GM12878 (cell line): ENCODE measurements at regions not wholly inside any gene's neighbourhood (a gene's known extent, or its start where the extent isn't known, plus 50 kb on each side); places are given as distances from the start of the nearest gene placed in this dataset.

ENCODE experiments used
- ATAC-seq: fragments of 200-7000 bp; cut with Tn5 transposase; 3 replicates; pipeline ENCODE4 v1.9.1; 2020; ENCODE audit warnings: mild to moderate bottlenecking, moderate library complexity
- BruUV-seq: library from RNA; stranded (reverse); fragments of 400-500 nt; replicated peaks from 2 replicates; lab custom pipeline; 2021; lab: Mats Ljungman, UMichigan
- CTCF ChIA-PET: fragments of 300-600 bp; sonication (Branson Sonifier 250); formaldehyde crosslinking; extraction: SDS; loops from one replicate; lab custom pipeline; 2021; ENCODE audit warnings: inconsistent platforms; lab: Yijun Ruan, JAX
- POLR2A ChIA-PET: fragments of 350-600 bp; formaldehyde crosslinking; extraction: SDS; loops from one replicate; lab custom pipeline; 2021; ENCODE audit warnings: inconsistent platforms; lab: Charles Lee
- RAD21 ChIA-PET: fragments of 300-600 bp; sonication (Branson Sonifier 250); formaldehyde crosslinking; loops from one replicate; lab custom pipeline; 2023; ENCODE audit warnings: antibody characterized with exemption; ENCODE audit not compliant: unreplicated experiment; lab: Charles Lee
- SMC1A ChIA-PET: fragments of 300-600 bp; sonication (Branson Sonifier 250); formaldehyde crosslinking; loops from one replicate; lab custom pipeline; 2023; ENCODE audit not compliant: unreplicated experiment, uncharacterized antibody; lab: Charles Lee
- DNase-seq: peaks from one replicate; pipeline ENCODE4 v3.0.0-alpha.2; 2011; ENCODE audit warnings: low read depth, low spot score
- FAIRE-seq: peaks from 3 replicates; lab custom pipeline; 2011; peaks lifted over from hg19 to GRCh38; lab: Jason Lieb, UNC
- H2AFZ ChIP-seq: 2 replicates; pipeline ENCODE4 v1.6.0; 2011; ENCODE audit warnings: low read depth, low read length, control low read depth; ENCODE audit not compliant: control insufficient read depth
- H3K27ac ChIP-seq: 2 replicates; pipeline ENCODE4 v1.5.1; 2011; ENCODE audit warnings: control low read depth; ENCODE audit not compliant: control insufficient read depth, insufficient read depth
- H3K27me3 ChIP-seq, 2 experiments: replicated peaks in 1 of 2; 2 replicates each; pipeline versions ENCODE4 v1.6.0 to v1.6.1; 2011; ENCODE audit warnings: low read length in 1 of 2; ENCODE audit not compliant: control insufficient read depth in 2 of 2, insufficient read depth in 2 of 2
- H3K36me3 ChIP-seq, 2 experiments: 2 replicates each; pipeline ENCODE4 v1.5.1; 2011; ENCODE audit warnings: low read length in 1 of 2; ENCODE audit not compliant: control insufficient read depth in 2 of 2, insufficient read depth in 2 of 2
- H3K4me1 ChIP-seq: 2 replicates; pipeline ENCODE4 v1.6.1; 2011; ENCODE audit warnings: mild to moderate bottlenecking, low read length, moderate library complexity, mixed read lengths; ENCODE audit not compliant: control insufficient read depth, insufficient read depth
- H3K4me2 ChIP-seq: 2 replicates; pipeline ENCODE4 v1.6.0; 2011; ENCODE audit warnings: control low read depth; ENCODE audit not compliant: control insufficient read depth, insufficient read depth
- H3K4me3 ChIP-seq: fragments of 200-600 bp; sonication (generic); 2 replicates; pipeline ENCODE4 v1.5.1; 2016
- H3K79me2 ChIP-seq: 2 replicates; pipeline ENCODE4 v1.6.0; 2011; ENCODE audit warnings: low read length; ENCODE audit not compliant: control insufficient read depth, insufficient read depth
- H3K9ac ChIP-seq: 2 replicates; pipeline ENCODE4 v1.8.0; 2011; ENCODE audit warnings: low read length, control low read depth, mixed read lengths; ENCODE audit not compliant: control insufficient read depth, insufficient read depth
- H3K9me3 ChIP-seq: replicated peaks from 3 replicates; pipeline ENCODE4 v1.5.1; 2011; ENCODE audit warnings: mild to moderate bottlenecking, low read length; ENCODE audit not compliant: control insufficient read depth, insufficient read depth
- H4K20me1 ChIP-seq: 2 replicates; pipeline ENCODE4 v1.6.0; 2011; ENCODE audit not compliant: control insufficient read depth, insufficient read depth
- ASH2L ChIP-seq: fragments of 300-600, 200-600 bp; sonication (generic); IDR thresholded peaks from 2 replicates; pipeline ENCODE4 v1.6.1; 2017; ENCODE audit warnings: low read depth, mild to moderate bottlenecking, borderline replicate concordance
- BRCA1 ChIP-seq: IDR thresholded peaks from 2 replicates; pipeline ENCODE4 v1.6.1; 2011; ENCODE audit warnings: low read depth, low read length, improper control_type of control experiment
- FOXK2 ChIP-seq: fragments of 450-650 bp; IDR thresholded peaks from 2 replicates; pipeline ENCODE4 v1.6.1; 2017; ENCODE audit warnings: mild to moderate bottlenecking, moderate library complexity
- IKZF2 ChIP-seq, 2 experiments: fragments of 450-650 bp; IDR thresholded peaks; 2 replicates each; pipeline ENCODE4 v1.6.1; 2017; ENCODE audit warnings: mild to moderate bottlenecking in 2 of 2, moderate library complexity in 2 of 2
- IRF5 ChIP-seq: fragments of 450-650 bp; IDR thresholded peaks from 2 replicates; pipeline ENCODE4 v1.6.1; 2017; ENCODE audit warnings: borderline replicate concordance
- KDM1A ChIP-seq: fragments of 200-600 bp; sonication (generic); IDR thresholded peaks from 2 replicates; pipeline ENCODE4 v1.6.1; 2016; ENCODE audit warnings: borderline replicate concordance
- MEF2B ChIP-seq: fragments of 450-650 bp; IDR thresholded peaks from 2 replicates; pipeline ENCODE4 v1.6.1; 2018; ENCODE audit warnings: mild to moderate bottlenecking, moderate library complexity; ENCODE audit not compliant: partially characterized antibody, poor library complexity, severe bottlenecking
- NFXL1 ChIP-seq: fragments of 450-650 bp; IDR thresholded peaks from 2 replicates; pipeline ENCODE4 v1.6.1; 2017; ENCODE audit warnings: antibody characterized with exemption, mild to moderate bottlenecking, borderline replicate concordance
- NFYB ChIP-seq: IDR thresholded peaks from 2 replicates; pipeline ENCODE4 v1.6.1; 2011; ENCODE audit warnings: low read depth, mild to moderate bottlenecking, low read length, improper control_type of control experiment, moderate library complexity; ENCODE audit not compliant: insufficient read depth
- TARDBP ChIP-seq: IDR thresholded peaks from 2 replicates; pipeline ENCODE4 v1.6.1; 2016; ENCODE audit warnings: borderline replicate concordance
- USF2 ChIP-seq: IDR thresholded peaks from 2 replicates; pipeline ENCODE4 v1.6.1; 2011; ENCODE audit warnings: low read depth, low read length, improper control_type of control experiment, borderline replicate concordance
- ZBTB11 ChIP-seq: fragments of 450-650 bp; formaldehyde crosslinking; IDR thresholded peaks from 2 replicates; pipeline ENCODE4 v1.5.0; 2022; ENCODE audit warnings: mild to moderate bottlenecking, missing genetic modification characterization
- ZNF24 ChIP-seq: fragments of 450-650 bp; IDR thresholded peaks from 2 replicates; pipeline ENCODE4 v1.6.1; 2017; ENCODE audit warnings: antibody characterized with exemption, mild to moderate bottlenecking
- ZNF687 ChIP-seq: fragments of 450-650 bp; IDR thresholded peaks from 2 replicates; pipeline ENCODE4 v1.6.1; 2017; ENCODE audit warnings: mild to moderate bottlenecking, moderate library complexity
- ZSCAN29 ChIP-seq: fragments of 450-650 bp; IDR thresholded peaks from 2 replicates; pipeline ENCODE4 v1.6.1; 2017; ENCODE audit warnings: mild to moderate bottlenecking, moderate library complexity
- WGBS: methylation state at CpG from one replicate; pipeline ENCODE4 v1.1.6; 2016; ENCODE audit warnings: low lambda C conversion rate; ENCODE audit not compliant: insufficient replicate concordance, insufficient coverage; ENCODE audit errors: missing lambda C conversion rate; 5-methylcytosine and 5-hydroxymethylcytosine counted together
- in situ Hi-C: fragments of 300-500 bp; cut with MboI; formaldehyde crosslinking; loops from 9 replicates; pipeline ENCODE4 v1.14.3; 2018; ENCODE audit warnings: mixed read lengths
- intact Hi-C: fragments of 100-400 bp; cut with micrococcal nuclease; formaldehyde crosslinking; loops from one replicate; pipeline ENCODE4 v1.14.2; 2022; ENCODE audit not compliant: unreplicated experiment

GRCh38 chr1:60662486-60663044, 419.8 kb upstream of the NFIA start:
- WGBS, result 8% methylated on average over 3 of the region's 3 CpGs
- Histone ChIP-seq H3K36me3 (no peaks in the 10 kb centered on the region), H2AFZ (no peak overlapping the region), H3K4me2 (no peak overlapping the region), H3K4me3 (no peak overlapping the region), H3K4me1 (no peaks in the 10 kb centered on the region), H4K20me1 (no peaks in the 10 kb centered on the region), H3K27ac (no peak overlapping the region)
- POLR2A ChIA-PET, result no interaction called here
- RAD21 ChIA-PET, result no interaction called here
- FAIRE-seq (no peak), DNase-seq (no peak), ATAC-seq (no peak)
- in situ Hi-C loops, result no loop called here
- TF ChIP-seq NFXL1 (no peak), FOXK2 (no peak), MEF2B (no peak), ZBTB11 (no peak), ZNF687 (no peak), ZNF24 (no peak), IKZF2 (IDR thresholded peaks at IDR 0.05) (no peak), ZSCAN29 (no peak), USF2 (no peak), NFYB (no peak), ASH2L (no peak), BRCA1 (no peak), IRF5 (no peak), KDM1A (no peak), TARDBP (no peak)
- TF ChIP-seq, all 136 proteins: peak for 0
- H3K9me3 ChIP-seq, result no peaks in the 10 kb centered on the region
- no peaks in the 10 kb centered on the region for H3K27me3 ChIP-seq
- SMC1A ChIA-PET, result no interaction called here
- CTCF ChIA-PET, result no interaction called here
- no TSS peak for BruUV-seq
- no peaks in the 10 kb centered on the region for H3K79me2 ChIP-seq
- no peak overlapping the region for H3K9ac ChIP-seq
- intact Hi-C loops, result no loop called here
